ENCODE measurements at regions not wholly inside any gene's neighbourhood (a gene's known extent, or its start where the extent isn't known, plus 50 kb on each side); places are given as distances from the start of the nearest gene placed in this dataset.

DNA sequence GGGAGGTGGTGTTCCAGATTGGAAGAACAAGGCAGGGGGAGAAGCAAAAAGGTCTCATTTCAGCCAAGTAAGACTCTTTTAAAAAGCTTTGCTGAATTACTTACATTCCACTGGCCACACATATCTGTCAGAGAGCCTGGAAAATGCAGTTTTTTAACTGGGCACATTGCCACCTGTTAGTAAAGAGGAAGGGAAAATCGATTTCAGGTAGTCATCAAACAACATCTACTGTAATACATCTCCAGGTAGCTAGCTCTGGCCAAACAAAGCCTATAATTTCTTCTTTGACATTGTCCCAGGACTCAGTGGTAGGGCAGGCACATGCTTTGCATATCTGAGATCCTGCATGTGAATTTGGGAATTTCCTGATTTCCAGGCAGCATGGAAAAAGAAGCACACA, 480.7 kb upstream of the SUCLG2 start:
- no peak for TF ChIP-seq EZH2phosphoT487 (IDR thresholded peaks at IDR 0.05; ENCODE audit: borderline replicate concordance, low read depth, low read length)
- TF ChIP-seq, protein P1, sequence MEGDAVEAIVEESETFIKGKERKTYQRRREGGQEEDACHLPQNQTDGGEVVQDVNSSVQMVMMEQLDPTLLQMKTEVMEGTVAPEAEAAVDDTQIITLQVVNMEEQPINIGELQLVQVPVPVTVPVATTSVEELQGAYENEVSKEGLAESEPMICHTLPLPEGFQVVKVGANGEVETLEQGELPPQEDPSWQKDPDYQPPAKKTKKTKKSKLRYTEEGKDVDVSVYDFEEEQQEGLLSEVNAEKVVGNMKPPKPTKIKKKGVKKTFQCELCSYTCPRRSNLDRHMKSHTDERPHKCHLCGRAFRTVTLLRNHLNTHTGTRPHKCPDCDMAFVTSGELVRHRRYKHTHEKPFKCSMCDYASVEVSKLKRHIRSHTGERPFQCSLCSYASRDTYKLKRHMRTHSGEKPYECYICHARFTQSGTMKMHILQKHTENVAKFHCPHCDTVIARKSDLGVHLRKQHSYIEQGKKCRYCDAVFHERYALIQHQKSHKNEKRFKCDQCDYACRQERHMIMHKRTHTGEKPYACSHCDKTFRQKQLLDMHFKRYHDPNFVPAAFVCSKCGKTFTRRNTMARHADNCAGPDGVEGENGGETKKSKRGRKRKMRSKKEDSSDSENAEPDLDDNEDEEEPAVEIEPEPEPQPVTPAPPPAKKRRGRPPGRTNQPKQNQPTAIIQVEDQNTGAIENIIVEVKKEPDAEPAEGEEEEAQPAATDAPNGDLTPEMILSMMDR (conservative IDR thresholded peaks at IDR 0.05; ENCODE audit: low read length) = no peak
- ChIA-PET POLR2A (no interaction called here), CTCF (ENCODE audit: unreplicated experiment) (no interaction called here)
- Histone ChIP-seq H3K4me3 (ENCODE audit: low read depth, low read length, poor library complexity, severe bottlenecking) (no peak overlapping the region), H3K27ac (ENCODE audit: low read depth, low read length, poor library complexity, severe bottlenecking) (no peak overlapping the region), H3K9me2 (ENCODE audit: insufficient read depth, low read length) (no peaks in the 10 kb centered on the region), H3K9me3 (ENCODE audit: low read length) (no peaks in the 10 kb centered on the region), H2AFZ (ENCODE audit: low read length) (no peak overlapping the region), H4K20me1 (ENCODE audit: insufficient read depth, low read length) (no peaks in the 10 kb centered on the region), H3K4me2 (ENCODE audit: low read length) (no peak overlapping the region), H3K79me2 (ENCODE audit: insufficient read depth, low read depth, low read length) (no peaks in the 10 kb centered on the region), H3K4me1 (ENCODE audit: insufficient read depth, low read length, poor library complexity, severe bottlenecking) (no peaks in the 10 kb centered on the region), H3K36me3 (ENCODE audit: insufficient read depth, low read length) (no peaks in the 10 kb centered on the region)
- DNase-seq (ENCODE audit: low spot score) = no peak
- BruUV-seq (replicated peaks) = no TSS peak
- intact Hi-C loops (cut with micrococcal nuclease; ENCODE audit: unreplicated experiment) = no loop called here

DNA sequence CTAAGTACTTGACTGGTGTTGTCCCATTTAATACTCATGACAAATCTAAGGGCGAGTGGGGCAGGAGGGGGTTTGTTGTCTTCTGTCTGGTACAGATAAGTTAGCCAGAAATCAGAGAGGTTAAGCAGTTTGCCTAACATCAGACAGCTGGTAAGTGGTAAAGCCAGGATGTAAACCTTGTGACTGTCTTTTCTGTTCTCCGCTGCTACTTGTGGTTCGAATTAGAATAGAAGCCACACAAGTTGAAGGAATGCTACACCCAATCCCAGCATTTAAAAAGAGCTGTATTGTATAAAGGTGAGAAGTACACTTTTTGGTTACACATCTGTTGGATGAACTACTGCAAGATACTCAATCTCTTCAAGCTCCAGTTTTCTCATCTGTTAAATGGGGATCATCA, 474.7 kb upstream of the SUCLG2 start:
- ChIA-PET POLR2A (interaction anchor here (0.6 kb wide), 1 partner anchor 231 kb away, joined by 3 read pairs; no protein-coding TSS in a partner anchor), CTCF (ENCODE audit: unreplicated experiment) (no interaction called here)
- no peak for TF ChIP-seq EZH2phosphoT487 (IDR thresholded peaks at IDR 0.05; ENCODE audit: borderline replicate concordance, low read depth, low read length)
- TF ChIP-seq, protein P1 (conservative IDR thresholded peaks at IDR 0.05; ENCODE audit: low read length) = no peak
- Histone ChIP-seq H3K4me1 (ENCODE audit: insufficient read depth, low read length, poor library complexity, severe bottlenecking) (no peaks in the 10 kb centered on the region), H3K27ac (ENCODE audit: low read depth, low read length, poor library complexity, severe bottlenecking) (no peak overlapping the region), H3K9me3 (ENCODE audit: low read length) (no peaks in the 10 kb centered on the region), H3K4me2 (ENCODE audit: low read length) (no peak overlapping the region), H3K79me2 (ENCODE audit: insufficient read depth, low read depth, low read length) (no peaks in the 10 kb centered on the region), H3K36me3 (ENCODE audit: insufficient read depth, low read length) (no peaks in the 10 kb centered on the region), H4K20me1 (ENCODE audit: insufficient read depth, low read length) (no peaks in the 10 kb centered on the region), H3K9me2 (ENCODE audit: insufficient read depth, low read length) (no peaks in the 10 kb centered on the region), H2AFZ (ENCODE audit: low read length) (no peak overlapping the region), H3K4me3 (ENCODE audit: low read depth, low read length, poor library complexity, severe bottlenecking) (no peak overlapping the region)
- no peak for DNase-seq (ENCODE audit: low spot score)
- intact Hi-C loops (cut with micrococcal nuclease; ENCODE audit: unreplicated experiment) = no loop called here
- BruUV-seq (replicated peaks) = no TSS peak

DNA sequence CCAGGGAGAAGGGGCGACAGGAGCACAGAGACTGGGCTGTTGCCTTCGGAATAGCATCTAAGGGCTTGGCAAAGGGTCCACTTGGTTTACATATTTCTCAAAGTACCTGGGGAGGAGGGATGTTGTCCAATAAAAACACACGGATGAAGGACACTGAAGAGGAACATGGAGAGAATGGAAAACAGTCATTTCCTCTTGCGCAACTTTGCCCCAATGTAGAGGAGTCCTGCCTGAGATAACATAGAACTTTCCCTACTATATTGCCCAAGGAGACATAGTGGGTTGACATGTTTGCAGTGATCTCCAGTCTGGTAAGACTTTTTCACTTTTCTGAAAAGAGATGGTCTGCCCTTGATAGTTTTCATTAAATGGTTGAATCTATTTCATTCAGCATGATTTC, 468.8 kb upstream of the SUCLG2 start:
- no peak for DNase-seq (ENCODE audit: low spot score)
- POLR2A ChIA-PET = no interaction called here
- H3K36me3 ChIP-seq (ENCODE audit: insufficient read depth, low read length) = no peaks in the 10 kb centered on the region
- no peaks in the 10 kb centered on the region for H3K9me2 ChIP-seq (ENCODE audit: insufficient read depth, low read length)
- no peak overlapping the region for H3K27ac ChIP-seq (ENCODE audit: low read depth, low read length, poor library complexity, severe bottlenecking)
- no peak overlapping the region for H3K4me3 ChIP-seq (ENCODE audit: low read depth, low read length, poor library complexity, severe bottlenecking)
- CTCF ChIA-PET (ENCODE audit: unreplicated experiment) = no interaction called here
- intact Hi-C loops (cut with micrococcal nuclease; ENCODE audit: unreplicated experiment) = no loop called here
- H2AFZ ChIP-seq (ENCODE audit: low read length) = no peak overlapping the region
- BruUV-seq (replicated peaks) = no TSS peak
- no peaks in the 10 kb centered on the region for H4K20me1 ChIP-seq (ENCODE audit: insufficient read depth, low read length)
- H3K4me1 ChIP-seq (ENCODE audit: insufficient read depth, low read length, poor library complexity, severe bottlenecking) = no peaks in the 10 kb centered on the region
- H3K4me2 ChIP-seq (ENCODE audit: low read length) = no peak overlapping the region
- TF ChIP-seq, protein P1 (conservative IDR thresholded peaks at IDR 0.05; ENCODE audit: low read length) = no peak
- no peak for TF ChIP-seq EZH2phosphoT487 (IDR thresholded peaks at IDR 0.05; ENCODE audit: borderline replicate concordance, low read depth, low read length)
- no peaks in the 10 kb centered on the region for H3K79me2 ChIP-seq (ENCODE audit: insufficient read depth, low read depth, low read length)
- no peaks in the 10 kb centered on the region for H3K9me3 ChIP-seq (ENCODE audit: low read length)
